ENCODE measurements at regions not wholly inside any gene's neighbourhood (a gene's known extent, or its start where the extent isn't known, plus 50 kb on each side); places are given as distances from the start of the nearest gene placed in this dataset.

DNA sequence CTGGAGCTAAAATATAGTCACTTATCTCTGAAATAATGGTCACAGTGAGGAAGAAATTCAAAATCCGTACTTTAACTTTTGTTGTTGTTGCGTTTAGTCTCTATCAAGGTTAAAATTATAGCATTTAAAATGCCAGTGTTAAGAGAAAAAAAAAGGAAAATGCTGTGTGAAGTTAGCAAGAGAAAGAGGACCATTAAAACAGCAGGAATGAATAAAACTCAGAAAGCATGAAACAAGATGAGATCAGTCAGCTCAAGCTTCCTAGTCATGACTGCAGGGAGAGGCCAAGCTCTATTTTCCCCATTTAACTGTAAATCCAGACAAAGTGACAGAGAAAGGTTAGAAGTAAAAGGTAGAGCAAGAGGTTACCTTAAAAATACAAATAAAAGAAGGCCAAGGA is 281.7 kb upstream of the ATP5MC3 start:
- Histone ChIP-seq H3K27me3 (ENCODE audit: control insufficient read depth, insufficient read depth, low read length, poor library complexity, severe bottlenecking) (no peaks in the 10 kb centered on the region), H3K9me3 (ENCODE audit: control insufficient read depth, low read length) (no peaks in the 10 kb centered on the region), H3K36me3 (ENCODE audit: control insufficient read depth, insufficient read depth, low read length) (no peaks in the 10 kb centered on the region), H3K27ac (ENCODE audit: insufficient read depth, low read depth, low read length, poor library complexity, severe bottlenecking) (no peak overlapping the region), H3K4me1 (ENCODE audit: control insufficient read depth, insufficient read depth, low read length) (no peaks in the 10 kb centered on the region), H3K4me3 (ENCODE audit: insufficient read depth, low read depth, low read length) (no peak overlapping the region)
- WGBS, 2 experiments: 93 to 96% methylated on average over 2 of the region's 2 CpGs

DNA sequence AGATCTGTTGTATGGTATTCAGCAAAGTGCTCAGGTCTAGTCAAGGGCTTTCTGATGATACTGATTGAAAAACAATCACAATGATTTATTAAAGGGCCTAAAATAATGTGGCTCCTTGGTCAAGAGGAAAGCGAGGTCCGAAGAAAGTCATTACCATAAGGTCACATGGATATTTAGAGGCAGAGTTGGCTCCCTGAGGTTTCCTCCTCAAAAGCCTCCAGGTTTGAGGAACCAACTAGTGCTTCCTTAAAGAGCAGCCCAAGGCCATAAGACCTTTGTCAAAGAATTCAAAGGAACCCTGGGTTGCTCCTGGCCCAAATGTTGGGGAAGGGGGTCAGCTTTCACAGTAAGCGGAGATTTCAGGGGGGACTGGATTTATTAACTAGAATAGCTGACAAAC is 280.7 kb upstream of the ATP5MC3 start:
- Histone ChIP-seq H3K36me3 (ENCODE audit: control insufficient read depth, insufficient read depth, low read length) (no peaks in the 10 kb centered on the region), H3K4me1 (ENCODE audit: control insufficient read depth, insufficient read depth, low read length) (no peaks in the 10 kb centered on the region), H3K27ac (ENCODE audit: insufficient read depth, low read depth, low read length, poor library complexity, severe bottlenecking) (no peak overlapping the region), H3K9me3 (ENCODE audit: control insufficient read depth, low read length) (no peaks in the 10 kb centered on the region), H3K4me3 (ENCODE audit: insufficient read depth, low read depth, low read length) (no peak overlapping the region), H3K27me3 (ENCODE audit: control insufficient read depth, insufficient read depth, low read length, poor library complexity, severe bottlenecking) (no peaks in the 10 kb centered on the region)
- 90 to 97% methylated on average over 3 of the region's 3 CpGs for WGBS, 2 experiments

DNA sequence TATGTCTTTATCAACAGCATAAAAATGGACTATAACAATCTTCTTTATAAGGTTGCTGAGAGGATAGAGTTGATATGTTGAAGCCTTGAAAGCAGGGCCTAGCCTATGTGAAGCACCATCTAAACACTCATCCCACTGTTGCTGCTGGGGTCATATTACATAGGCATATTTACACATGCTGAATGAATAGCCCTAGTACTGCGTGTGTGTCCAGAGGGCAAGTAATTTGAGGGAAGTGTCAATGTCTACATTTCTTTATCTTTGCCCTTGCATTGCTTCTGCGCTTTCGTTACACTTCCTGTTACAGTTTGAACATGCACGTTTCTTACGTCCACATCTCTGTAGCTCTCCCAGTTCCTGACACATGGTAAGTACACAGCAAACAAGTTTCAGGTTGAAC is 280.3 kb upstream of the ATP5MC3 start:
- H3K36me3 ChIP-seq (ENCODE audit: control insufficient read depth, insufficient read depth, low read length): no peaks in the 10 kb centered on the region
- H3K9me3 ChIP-seq (ENCODE audit: control insufficient read depth, low read length): no peaks in the 10 kb centered on the region
- H3K4me3 ChIP-seq (ENCODE audit: insufficient read depth, low read depth, low read length): no peak overlapping the region
- 92 to 93% methylated on average over 5 of the region's 5 CpGs for WGBS, 2 experiments
- H3K4me1 ChIP-seq (ENCODE audit: control insufficient read depth, insufficient read depth, low read length): no peaks in the 10 kb centered on the region
- H3K27me3 ChIP-seq (ENCODE audit: control insufficient read depth, insufficient read depth, low read length, poor library complexity, severe bottlenecking): no peaks in the 10 kb centered on the region
- H3K27ac ChIP-seq (ENCODE audit: insufficient read depth, low read depth, low read length, poor library complexity, severe bottlenecking): no peak overlapping the region

DNA sequence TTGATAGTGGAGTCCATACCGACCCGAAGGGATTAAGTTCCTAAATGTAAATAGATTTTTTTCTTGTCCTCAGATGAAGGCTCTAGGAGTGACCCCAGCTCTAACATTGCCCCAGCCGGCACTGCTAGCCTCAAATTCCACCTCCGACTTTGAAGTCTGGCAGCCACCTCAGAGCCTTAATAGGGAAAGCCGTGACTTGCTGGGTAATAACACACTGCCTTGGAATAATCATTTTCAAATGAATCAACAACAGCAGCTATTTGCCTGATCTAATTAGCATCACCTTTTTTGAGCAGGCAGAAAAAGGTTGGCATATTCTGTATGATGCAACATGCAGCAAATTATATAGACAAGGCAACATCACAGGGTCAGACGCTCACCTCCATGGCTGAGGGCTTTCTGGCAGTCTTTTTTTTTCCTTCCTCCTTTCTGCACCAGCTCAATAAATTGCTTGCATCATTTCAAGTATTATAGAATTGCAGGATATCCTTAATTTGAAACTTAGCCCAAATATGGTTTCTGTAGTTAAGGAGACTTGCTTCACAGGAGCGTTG is 276.5 kb upstream of the ATP5MC3 start:
- Histone ChIP-seq H3K36me3 (ENCODE audit: control insufficient read depth, insufficient read depth, low read length) (no peaks in the 10 kb centered on the region), H3K27me3 (ENCODE audit: control insufficient read depth, insufficient read depth, low read length, poor library complexity, severe bottlenecking) (no peaks in the 10 kb centered on the region), H3K27ac (ENCODE audit: insufficient read depth, low read depth, low read length, poor library complexity, severe bottlenecking) (no peak overlapping the region), H3K4me3 (ENCODE audit: insufficient read depth, low read depth, low read length) (no peak overlapping the region), H3K4me1 (ENCODE audit: control insufficient read depth, insufficient read depth, low read length) (no peaks in the 10 kb centered on the region), H3K9me3 (ENCODE audit: control insufficient read depth, low read length) (no peaks in the 10 kb centered on the region)
- WGBS, 2 experiments: 86 to 87% methylated on average over 7 of the region's 7 CpGs

DNA sequence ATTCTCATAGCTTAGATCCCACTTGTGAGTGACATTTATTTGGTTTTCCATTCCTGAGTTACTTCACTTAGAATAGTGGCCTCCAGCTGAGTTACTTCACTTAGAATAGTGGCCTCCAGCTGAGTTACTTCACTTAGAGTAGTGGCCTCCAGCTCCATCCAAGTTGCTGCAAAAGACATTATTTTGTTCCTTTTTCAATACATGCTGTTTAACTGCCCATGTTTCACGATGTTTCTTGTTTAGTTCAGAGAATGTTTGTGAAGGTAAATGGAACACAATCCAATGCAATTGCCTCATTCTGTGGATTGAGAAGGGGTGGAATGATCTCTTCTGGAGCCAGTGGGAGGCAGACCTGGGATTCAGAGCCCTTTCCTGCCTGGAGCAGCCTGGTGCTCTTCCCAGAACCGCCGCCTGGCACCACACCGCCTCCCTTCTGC is 273.5 kb upstream of the ATP5MC3 start:
- no peak overlapping the region for H3K4me3 ChIP-seq (ENCODE audit: insufficient read depth, low read depth, low read length)
- WGBS, 2 experiments: 73 to 77% methylated on average over 4 of the region's 4 CpGs
- no peaks in the 10 kb centered on the region for H3K27me3 ChIP-seq (ENCODE audit: control insufficient read depth, insufficient read depth, low read length, poor library complexity, severe bottlenecking)
- H3K9me3 ChIP-seq (ENCODE audit: control insufficient read depth, low read length): no peaks in the 10 kb centered on the region
- no peak overlapping the region for H3K27ac ChIP-seq (ENCODE audit: insufficient read depth, low read depth, low read length, poor library complexity, severe bottlenecking)
- no peaks in the 10 kb centered on the region for H3K36me3 ChIP-seq (ENCODE audit: control insufficient read depth, insufficient read depth, low read length)
- no peaks in the 10 kb centered on the region for H3K4me1 ChIP-seq (ENCODE audit: control insufficient read depth, insufficient read depth, low read length)

DNA sequence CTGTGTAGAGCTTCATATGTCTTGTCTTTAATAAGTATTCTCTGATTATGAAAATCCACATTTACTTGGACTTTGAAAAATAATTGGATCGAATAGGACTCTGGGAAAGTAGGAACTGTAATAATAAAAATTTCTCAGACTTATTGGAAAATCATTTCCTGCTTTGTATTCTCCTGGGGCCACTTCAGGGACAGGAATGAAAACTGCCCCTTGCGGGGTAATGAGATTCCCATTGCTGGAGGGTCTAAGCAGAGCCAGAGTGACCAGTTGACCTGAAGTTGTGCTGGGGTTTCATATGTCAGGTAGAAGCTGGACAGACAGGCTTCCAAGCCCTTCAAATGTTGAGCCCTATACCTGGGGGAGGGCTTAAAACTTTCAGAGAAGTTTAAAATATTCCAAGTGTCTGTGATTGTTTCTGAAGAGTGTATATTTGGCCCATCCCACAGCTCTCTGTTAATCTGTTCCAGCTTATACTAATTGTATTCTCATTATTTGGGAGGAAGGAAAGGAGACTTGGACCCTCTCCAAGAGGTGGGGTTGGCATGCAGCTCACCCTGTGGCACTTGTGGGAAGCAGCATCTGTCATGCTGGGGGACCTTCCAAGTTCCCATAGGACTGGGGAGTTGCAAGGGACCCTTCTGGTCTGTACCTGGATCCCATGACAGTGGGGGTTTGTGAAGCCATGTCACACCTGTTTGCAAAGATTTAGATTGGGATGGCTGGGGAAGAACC is 268.7 kb upstream of the ATP5MC3 start:
- Histone ChIP-seq H3K36me3 (ENCODE audit: control insufficient read depth, insufficient read depth, low read length) (no peaks in the 10 kb centered on the region), H3K4me1 (ENCODE audit: control insufficient read depth, insufficient read depth, low read length) (no peaks in the 10 kb centered on the region)
- WGBS, 2 experiments: 94 to 97% methylated on average over 1 to 2 of the region's 2 CpGs

DNA sequence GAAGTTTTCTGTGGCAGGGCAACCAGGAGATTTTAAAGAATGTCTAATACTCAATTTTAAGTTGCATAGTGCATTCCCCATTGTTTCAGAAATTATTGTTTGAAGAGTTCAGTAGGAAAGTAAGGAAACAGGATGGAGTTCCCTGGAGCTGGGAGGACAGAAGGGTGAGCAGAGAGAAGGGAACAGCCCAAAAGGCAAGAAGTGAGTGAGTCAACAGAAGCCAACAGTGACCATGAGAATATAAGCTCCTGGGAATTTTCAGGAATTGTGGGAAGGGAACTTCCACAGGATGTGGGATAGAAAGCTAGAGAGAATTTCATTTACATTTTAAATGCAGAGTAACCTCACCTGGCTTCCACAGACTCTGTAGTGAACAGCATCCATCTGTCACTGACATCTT is 268.1 kb upstream of the ATP5MC3 start:
- no peaks in the 10 kb centered on the region for H3K4me1 ChIP-seq (ENCODE audit: control insufficient read depth, insufficient read depth, low read length)
- no peaks in the 10 kb centered on the region for H3K27me3 ChIP-seq (ENCODE audit: control insufficient read depth, insufficient read depth, low read length, poor library complexity, severe bottlenecking)
- no peaks in the 10 kb centered on the region for H3K9me3 ChIP-seq (ENCODE audit: control insufficient read depth, low read length)
- no peak overlapping the region for H3K27ac ChIP-seq (ENCODE audit: insufficient read depth, low read depth, low read length, poor library complexity, severe bottlenecking)
- no peaks in the 10 kb centered on the region for H3K36me3 ChIP-seq (ENCODE audit: control insufficient read depth, insufficient read depth, low read length)
- H3K4me3 ChIP-seq (ENCODE audit: insufficient read depth, low read depth, low read length): no peak overlapping the region

More for the DNA sequence above, 268.7 kb upstream of the ATP5MC3 start:
- Histone ChIP-seq H3K9me3 (ENCODE audit: control insufficient read depth, low read length) (no peaks in the 10 kb centered on the region), H3K27me3 (ENCODE audit: control insufficient read depth, insufficient read depth, low read length, poor library complexity, severe bottlenecking) (no peaks in the 10 kb centered on the region), H3K27ac (ENCODE audit: insufficient read depth, low read depth, low read length, poor library complexity, severe bottlenecking) (no peak overlapping the region), H3K4me3 (ENCODE audit: insufficient read depth, low read depth, low read length) (no peak overlapping the region)

DNA sequence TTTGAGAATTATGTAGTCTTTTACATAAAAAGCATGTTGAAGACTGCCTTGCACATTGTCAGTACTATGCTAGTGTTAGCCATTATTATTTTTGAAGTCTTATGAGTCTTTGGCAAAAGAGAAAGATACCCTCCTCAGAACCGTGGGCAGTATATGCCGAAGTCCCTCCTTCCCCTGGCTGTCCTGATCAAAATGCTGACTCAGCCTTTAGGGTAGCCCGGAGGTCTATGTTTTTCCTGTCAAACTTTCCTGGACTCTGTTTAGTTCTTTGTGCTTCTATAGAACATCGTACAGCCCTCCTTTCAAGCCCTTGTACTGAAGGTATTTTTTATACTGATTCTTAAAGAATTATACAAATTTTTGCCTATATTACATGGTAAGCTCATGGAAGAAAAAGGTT is 264.7 kb upstream of the ATP5MC3 start:
- no peaks in the 10 kb centered on the region for H3K36me3 ChIP-seq (ENCODE audit: control insufficient read depth, insufficient read depth, low read length)
- 90 to 91% methylated on average over 3 of the region's 4 CpGs for WGBS, 2 experiments
- no peak overlapping the region for H3K27ac ChIP-seq (ENCODE audit: insufficient read depth, low read depth, low read length, poor library complexity, severe bottlenecking)
- H3K4me1 ChIP-seq (ENCODE audit: control insufficient read depth, insufficient read depth, low read length): no peaks in the 10 kb centered on the region
- no peak overlapping the region for H3K4me3 ChIP-seq (ENCODE audit: insufficient read depth, low read depth, low read length)
- no peaks in the 10 kb centered on the region for H3K27me3 ChIP-seq (ENCODE audit: control insufficient read depth, insufficient read depth, low read length, poor library complexity, severe bottlenecking)
- no peaks in the 10 kb centered on the region for H3K9me3 ChIP-seq (ENCODE audit: control insufficient read depth, low read length)

DNA sequence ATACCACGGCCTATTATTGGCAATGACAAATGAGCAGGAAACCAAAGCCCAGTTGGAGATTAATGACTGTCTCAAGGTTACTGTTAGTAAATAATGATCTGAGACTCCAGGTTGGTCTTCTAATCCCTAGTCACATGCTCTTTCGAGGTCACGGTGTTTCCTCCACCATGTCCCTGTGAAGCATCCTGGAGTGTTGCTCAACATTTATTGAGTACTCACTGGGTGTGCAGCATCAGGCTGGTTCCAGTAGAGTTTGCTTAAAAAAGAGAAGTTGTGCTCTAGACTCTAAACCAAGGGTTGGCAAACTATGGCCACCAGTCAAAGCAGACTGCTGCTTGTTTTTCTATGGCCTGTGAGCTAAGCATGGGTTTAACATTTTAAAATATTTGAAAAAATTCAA is 263.8 kb upstream of the ATP5MC3 start:
- H3K27ac ChIP-seq (ENCODE audit: insufficient read depth, low read depth, low read length, poor library complexity, severe bottlenecking): no peak overlapping the region
- no peaks in the 10 kb centered on the region for H3K36me3 ChIP-seq (ENCODE audit: control insufficient read depth, insufficient read depth, low read length)
- peaks cover 4% of the 10 kb centered on the region for H3K4me1 ChIP-seq (ENCODE audit: control insufficient read depth, insufficient read depth, low read length)
- H3K9me3 ChIP-seq (ENCODE audit: control insufficient read depth, low read length): no peaks in the 10 kb centered on the region
- no peaks in the 10 kb centered on the region for H3K27me3 ChIP-seq (ENCODE audit: control insufficient read depth, insufficient read depth, low read length, poor library complexity, severe bottlenecking)
- no peak overlapping the region for H3K4me3 ChIP-seq (ENCODE audit: insufficient read depth, low read depth, low read length)
- WGBS, 2 experiments: 95 to 98% methylated on average over 3 of the region's 3 CpGs

DNA sequence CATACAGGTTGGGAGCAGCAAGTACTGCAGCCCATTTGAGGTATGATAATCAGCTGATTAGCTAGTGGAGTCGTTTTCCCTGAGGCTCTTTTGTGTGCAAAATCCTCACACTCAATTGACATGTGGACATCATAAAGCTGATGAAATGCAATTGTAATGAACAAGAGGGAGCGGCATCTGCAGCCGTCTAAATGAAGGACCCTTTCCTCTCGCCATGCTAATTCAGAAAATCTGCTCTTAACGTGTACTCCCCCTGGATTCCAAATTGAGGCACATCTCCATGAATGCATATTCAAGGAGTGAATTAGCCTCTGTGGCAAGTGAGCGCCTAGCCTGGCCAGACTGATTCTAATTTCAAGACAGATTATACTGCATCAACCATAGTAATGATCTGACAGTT is 260.9 kb upstream of the ATP5MC3 start:
- Histone ChIP-seq H3K4me1 (ENCODE audit: control insufficient read depth, insufficient read depth, low read length) (peaks cover 4% of the 10 kb centered on the region), H3K36me3 (ENCODE audit: control insufficient read depth, insufficient read depth, low read length) (no peaks in the 10 kb centered on the region), H3K27me3 (ENCODE audit: control insufficient read depth, insufficient read depth, low read length, poor library complexity, severe bottlenecking) (no peaks in the 10 kb centered on the region), H3K9me3 (ENCODE audit: control insufficient read depth, low read length) (no peaks in the 10 kb centered on the region), H3K27ac (ENCODE audit: insufficient read depth, low read depth, low read length, poor library complexity, severe bottlenecking) (no peak overlapping the region), H3K4me3 (ENCODE audit: insufficient read depth, low read depth, low read length) (no peak overlapping the region)
- WGBS, 2 experiments: 73 to 77% methylated on average over 6 of the region's 6 CpGs
